HG03558 (cell line): ENCODE measurements at regions not wholly inside any gene's neighbourhood (a gene's known extent, or its start where the extent isn't known, plus 50 kb on each side); places are given as distances from the start of the nearest gene placed in this dataset.
A peak's percentile ranks its signal among the peaks of the same experiment; 100 is the strongest.
"Not testable (repeated sequence)": the region's sequence is repeated elsewhere in the genome, so short reads cannot be mapped to it uniquely, and the experiment has no call there.

Experiments
- ATAC-seq: cut with Tn5 transposase; IDR thresholded peaks from one replicate; pipeline ENCODE4 v1.9.1; 2021; ENCODE audit warnings: moderate number of reproducible peaks; ENCODE audit not compliant: unreplicated experiment; ENCODE audit errors: extremely low read depth

DNA sequence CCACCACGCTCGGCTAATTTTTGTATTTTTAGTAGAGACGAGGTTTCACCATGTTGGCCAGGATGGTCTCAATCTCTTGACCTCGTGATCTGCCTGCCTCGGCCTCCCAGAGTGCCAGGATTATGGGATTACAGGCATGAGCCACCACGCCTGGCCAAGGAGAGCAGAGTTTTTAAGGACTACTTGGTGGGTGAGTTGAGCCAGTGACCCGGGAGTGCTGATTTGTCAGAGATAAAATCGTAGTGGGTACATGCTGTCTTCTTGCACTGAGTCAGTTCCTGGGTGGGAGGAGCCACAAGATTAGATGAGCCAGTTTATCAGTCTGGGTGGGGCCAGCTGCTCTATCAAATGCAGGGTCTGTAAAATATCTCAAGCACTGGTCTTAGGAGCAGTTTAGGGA is 361.7 kb downstream of the TYW1 start:
- ATAC-seq = not testable (repeated sequence)

DNA sequence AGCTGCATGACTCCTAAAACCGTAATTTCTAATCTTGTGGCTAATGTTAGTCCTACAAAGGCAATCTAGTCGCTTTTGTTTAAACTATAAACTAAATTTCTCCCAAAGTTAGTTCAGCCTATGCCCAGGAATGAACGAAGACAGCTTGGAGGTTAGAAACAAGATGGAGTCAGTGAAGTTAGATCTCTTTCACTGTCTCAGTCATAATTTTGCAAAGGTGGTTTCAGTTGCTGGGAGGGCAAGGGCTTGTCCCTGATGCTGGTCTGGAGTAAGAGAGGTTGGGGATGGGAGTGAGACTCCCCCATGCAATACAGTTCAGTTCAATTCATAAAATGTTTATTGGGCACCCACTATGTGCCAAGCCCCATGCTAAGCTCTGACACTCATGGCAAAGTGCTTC is 362.1 kb downstream of the TYW1 start:
- not testable (repeated sequence) for ATAC-seq

DNA sequence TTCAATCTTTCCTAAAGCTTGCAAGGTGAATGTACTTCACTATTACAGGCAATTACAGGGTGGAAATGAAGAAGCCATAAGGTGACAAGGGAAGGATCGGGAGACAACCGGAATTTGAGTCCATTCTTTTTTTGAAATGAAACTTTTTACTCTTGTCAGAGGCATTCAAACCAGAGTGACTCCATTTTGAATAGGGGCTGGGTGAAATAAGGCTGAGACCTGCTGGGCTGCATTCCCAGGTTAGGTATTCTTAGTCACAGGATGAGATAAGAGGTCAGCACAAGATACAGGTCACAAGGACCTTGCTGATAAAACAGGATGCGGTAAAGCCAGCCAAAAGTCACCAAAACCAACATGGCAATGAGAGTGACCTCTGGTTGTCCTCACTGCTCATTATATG is 363.3 kb downstream of the TYW1 start:
- no peak for ATAC-seq

DNA sequence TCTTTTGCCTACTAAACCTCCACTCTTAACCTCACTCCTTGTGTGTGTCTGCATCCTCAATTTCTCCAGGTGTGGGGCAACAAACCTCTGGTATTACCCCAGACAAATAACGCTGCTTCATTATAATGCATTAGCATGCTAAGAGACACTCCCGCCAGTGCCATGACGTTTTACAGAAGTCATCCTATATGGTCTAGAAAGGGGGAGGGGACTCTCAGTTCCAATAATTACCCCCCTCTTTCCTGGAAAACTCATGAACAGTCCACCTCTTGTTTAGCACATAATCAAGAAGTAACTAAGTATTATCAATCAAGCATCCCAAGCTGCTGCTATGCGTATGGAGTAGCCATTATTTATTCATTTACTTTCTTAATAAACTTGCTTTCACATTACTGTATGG is 364.5 kb downstream of the TYW1 start:
- ATAC-seq = no peak

DNA sequence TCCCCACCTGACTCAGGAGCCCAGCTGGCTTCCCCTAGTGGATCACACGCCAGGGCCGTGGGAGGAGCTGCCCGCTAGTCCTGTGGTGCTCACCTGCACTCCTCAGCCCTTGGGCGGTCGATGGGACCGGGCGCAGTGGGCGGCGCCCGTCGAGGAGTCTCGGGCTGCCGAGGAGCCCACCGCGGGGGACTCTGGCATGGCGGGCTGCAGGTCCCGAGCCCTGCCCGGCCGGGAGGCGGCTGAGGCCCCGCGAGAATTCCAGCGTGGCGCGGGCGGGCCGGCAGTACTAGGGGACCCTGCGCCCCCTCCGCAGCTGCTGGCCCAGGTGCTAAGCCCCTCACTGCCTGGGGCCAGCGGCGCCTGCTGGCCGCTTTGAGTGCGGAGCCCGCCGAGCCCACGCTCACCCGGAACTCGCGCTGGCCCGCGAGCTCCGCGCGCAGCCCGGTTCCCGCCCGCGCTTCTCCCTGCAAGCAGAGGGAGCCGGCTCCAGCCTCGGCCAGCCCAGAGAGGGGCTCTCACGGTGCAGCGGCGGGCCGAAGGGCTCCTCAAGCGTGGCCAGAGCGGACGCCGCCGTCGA is 367.9 kb downstream of the TYW1 start:
- no peak for ATAC-seq

DNA sequence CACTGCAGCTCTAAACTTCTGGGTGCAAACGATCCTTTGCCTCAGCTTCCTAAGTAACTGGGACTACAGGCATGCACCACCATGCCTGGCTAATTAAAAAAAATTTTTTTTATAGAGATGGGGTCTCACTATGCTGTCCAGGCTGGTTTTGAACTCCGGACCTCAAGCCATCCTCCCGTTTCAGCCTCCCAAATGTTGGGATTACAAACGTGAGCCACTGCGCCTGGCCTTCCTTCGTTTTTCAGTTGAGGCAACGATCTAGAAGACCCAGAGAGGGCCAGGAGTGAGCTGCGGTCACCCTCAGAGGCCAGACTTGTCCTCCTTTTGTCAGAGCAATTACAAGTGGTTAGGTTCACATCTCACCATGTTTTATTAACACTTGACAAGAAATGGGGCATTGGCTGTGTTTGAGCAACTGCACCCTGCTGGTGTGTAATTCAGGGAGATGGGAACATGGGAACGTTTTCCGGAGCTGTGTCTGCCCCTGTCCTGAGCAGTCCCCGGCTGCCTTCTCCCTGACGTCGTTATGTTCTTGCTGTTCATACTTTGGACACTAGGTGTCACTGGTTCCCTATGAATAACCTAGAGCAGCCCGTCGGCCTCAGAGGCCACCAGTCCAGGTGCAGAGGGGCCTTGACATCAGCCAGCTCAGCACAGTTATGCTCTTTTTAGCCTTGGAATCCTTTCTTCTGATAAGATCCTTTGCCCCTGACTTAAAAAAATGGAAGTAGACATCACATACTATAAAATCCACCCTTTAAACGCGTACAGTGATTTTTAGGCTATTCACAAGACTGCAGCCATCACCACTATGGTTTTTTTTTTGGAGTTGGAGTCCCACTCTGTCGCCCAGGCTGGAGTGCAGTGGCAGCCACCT is 375.0 kb downstream of the TYW1 start:
- peak; percentile 82 for ATAC-seq

DNA sequence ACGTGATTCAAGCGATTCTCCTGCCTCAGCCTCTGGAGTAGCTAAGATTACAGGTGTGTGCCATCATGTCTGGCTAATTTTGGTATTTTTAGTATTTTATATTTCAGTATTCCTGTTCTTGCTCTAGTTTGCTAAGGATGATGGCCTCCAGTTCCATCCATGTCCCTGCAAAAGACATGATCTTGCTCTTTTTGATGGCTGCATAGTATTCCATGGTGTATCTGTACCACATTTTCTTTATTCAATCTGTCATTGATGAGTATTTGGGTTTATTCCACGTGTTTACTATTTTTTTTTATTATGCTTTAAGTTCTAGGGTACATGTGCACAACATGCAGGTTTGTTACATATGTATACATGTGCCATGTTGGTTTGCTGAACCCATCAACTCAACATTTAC is 376.8 kb downstream of the TYW1 start:
- ATAC-seq = not testable (repeated sequence)

DNA sequence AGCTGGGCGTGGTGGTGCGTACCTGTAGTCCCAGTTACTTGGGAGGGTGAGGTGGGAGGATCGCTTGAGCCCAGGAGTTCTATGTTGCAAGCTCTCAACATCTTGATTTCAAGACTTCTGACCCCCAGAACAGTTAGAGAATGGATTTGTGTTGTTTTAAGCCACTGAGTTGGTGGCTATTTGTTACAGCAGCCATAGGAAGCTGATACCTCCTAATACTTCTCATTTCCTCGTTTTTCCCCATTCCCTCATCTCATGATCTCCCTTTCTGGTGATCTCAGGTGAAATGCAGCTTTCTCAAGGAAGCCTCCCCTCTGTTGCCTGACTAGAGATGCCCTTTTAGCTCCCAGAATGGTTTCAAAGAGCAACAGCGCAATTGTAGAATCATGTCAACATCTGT is 378.8 kb downstream of the TYW1 start:
- ATAC-seq = no peak

DNA sequence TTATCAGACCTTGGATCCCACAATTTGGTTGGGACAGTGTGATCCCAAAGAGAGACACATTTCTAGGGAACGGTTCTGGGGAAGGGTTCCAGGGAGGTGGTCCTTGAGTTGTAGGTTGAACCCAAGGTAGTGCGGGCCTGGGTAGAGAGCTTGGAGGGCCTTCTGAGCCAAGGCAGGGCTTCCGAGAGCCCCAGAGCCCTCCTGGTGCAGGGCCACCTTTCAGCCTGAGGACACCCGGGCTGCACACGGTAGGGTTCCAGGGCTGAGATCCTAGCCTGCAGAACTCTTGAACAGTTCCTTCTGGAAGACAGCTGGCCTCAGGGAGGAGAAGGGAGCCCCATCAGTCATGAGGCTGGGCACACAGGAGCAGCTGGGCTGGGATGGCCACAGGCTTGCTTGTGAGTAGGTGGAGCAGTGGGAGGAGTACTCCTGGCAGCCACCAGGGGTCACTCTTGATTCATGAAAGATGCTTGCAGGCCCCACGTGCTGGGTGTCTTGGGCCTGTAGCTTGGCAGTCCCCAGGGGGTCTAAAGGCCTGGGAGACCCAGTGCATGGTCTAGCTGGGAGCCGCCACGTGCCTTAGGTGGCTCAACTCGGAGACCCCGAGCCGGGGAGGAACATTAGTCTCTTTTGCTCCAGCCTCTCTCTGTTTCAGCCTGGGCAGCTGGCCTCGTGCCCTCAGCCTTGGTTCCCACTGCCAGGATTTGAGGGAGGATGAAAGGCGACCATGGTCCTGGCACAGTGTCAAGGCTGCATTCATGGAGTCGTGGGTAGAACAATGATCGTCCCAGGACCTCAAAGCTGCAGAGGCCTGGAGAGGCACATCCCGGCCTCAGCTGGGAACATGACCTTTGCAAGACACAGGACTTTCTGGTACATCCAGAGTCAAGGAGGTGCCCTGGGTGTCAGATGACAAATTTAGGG is 381.6 kb downstream of the TYW1 start:
- no peak for ATAC-seq

DNA sequence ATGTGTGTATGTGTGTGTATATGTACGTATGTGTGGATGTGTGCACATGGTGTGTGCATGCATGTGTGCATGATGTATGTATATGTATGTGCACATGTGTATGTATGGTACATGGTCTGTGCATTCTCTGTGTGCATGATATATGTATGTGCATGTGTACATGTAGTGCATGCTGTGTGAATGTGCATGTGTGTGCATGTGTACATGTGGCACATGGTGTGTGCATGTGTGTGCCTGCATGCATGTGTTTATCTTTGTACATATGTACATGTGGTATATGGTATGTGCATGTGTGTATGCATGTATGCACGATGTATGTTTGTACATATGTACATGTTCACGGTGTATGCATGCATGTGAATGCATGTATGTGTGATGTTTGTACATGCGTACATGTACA is 383.7 kb downstream of the TYW1 start:
- ATAC-seq = no peak

DNA sequence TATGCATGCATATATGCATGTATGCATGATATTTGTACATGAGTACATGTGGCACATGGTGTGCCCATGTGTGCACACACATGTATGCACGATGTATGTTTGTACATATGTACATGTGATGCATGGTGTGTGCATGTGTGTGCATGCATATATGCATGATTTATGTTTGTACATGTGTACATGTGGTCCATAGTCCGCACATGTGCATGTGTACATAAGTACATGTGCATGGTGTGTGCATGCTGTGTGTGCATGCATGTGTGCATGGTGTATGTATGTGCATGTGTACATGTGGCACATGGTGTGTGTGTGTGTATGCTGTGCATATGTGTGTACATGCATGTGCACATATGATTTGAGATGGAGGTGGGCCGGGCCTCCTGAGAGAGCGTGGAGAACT is 384.2 kb downstream of the TYW1 start:
- ATAC-seq = no peak

DNA sequence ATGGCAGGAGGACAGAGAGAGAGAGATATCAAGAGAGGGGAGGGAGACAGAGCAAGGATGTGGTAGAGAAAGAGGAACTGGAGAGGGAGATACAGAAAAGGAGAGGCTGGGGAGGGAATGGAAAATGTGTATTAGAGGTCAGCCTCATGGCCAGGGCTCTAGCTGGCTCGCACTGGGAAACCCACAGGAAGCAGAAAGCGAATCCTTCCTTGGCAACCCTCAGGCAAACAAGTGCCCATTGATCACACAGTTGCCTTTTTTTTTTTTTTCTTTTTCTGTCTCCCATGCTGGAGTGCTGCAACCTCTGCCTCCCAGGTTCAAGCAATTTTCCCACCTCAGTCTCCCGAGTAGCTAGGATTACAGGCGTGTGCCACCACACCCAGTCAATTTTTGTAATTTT is 391.2 kb downstream of the TYW1 start:
- ATAC-seq = no peak

DNA sequence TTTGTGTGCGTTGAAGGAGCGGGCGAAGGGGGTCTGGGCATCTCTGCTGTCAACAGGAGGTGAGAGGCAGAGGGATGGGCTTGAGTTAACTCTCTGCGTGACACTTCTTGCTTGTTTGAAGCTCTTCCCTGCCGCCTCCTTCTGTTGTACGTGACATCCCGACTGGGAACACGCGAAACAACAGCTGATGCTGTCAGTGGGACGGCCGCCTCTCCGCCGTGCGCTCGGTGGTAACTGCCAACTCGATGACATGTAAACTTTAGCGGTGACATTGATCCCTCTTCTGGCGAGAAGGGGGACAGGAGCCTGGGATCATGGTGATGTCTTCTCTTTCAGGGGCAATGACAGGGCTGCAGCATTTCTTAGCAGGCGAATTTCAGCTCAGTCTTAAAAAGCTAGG is 394.5 kb downstream of the TYW1 start:
- no peak for ATAC-seq

DNA sequence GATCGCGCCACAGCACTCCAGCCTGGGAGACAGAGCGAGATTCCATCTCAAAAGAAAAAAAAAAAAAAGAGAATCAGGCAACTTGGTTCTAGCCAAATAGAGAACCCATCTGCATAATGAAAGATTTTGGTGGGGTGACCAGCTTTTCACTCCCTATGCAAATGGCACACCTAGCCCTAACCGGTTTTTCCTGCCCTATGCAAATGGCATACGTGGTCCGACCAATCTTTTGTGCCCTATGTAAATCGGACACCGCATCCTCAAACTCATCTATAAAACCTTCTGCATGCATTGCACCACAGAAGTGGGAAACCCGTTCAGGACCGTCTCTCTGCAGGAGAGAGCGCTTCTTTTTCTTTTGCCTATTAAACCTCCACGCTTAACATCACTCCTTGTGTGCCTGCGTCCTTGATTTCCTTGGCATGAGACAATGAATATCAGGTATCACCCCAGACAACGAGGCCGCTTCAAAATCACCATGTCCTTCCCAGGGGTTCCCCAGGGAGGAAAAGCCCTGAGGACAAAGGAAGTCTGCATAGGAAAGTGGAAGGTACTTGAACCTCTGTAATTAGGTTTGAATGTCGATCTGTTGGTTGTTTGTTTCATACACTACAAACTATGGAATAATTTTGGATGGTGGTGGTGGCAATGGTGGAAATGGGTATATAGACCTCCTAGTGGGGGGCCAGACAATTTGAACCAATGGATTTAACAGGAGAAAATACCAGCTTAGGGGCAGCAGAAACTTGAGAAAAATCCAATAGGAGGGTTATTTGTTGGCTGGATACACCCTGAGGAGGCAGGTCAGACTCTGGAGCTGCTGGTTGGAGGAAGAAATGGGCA is 396.2 kb downstream of the TYW1 start:
- ATAC-seq = no peak

DNA sequence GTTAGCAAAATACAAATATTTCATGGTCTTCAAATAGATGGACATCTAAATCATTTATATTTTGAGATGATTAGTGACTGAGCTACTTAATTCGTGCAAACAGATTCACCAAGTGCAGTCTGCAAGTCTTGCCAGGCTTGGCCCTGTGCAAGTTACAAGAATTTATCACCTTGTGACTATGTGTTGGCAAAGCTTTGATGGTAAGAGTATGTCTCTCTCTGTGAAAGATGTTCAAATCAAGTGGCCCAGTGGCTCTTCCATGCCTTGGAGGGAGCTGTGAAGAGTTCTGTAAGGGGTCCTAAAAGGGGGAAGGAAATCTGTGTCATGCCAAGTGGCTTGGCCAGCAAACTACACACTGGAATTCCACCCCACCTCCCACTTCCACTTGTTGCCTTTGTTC is 397.3 kb downstream of the TYW1 start:
- ATAC-seq = no peak

DNA sequence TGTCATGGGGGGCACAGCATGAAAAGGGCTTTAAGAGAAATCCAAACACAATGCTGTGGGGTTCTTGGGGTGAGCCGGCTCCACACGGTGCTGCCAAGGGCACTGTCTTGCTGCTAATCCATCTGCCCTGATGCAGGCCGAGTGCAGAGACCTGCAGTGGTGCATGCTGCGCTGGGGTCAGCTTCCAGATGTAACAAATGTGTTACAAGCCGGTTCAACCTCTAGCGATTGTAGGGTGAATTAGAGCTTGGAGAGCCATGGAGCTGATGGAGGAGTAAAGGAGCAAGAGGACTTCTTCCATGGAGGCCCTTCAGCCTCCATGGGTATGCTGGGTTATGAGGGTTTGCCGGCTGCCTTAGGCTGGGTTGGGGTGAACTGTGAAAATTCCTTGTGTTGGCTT is 402.3 kb downstream of the TYW1 start:
- ATAC-seq = no peak

DNA sequence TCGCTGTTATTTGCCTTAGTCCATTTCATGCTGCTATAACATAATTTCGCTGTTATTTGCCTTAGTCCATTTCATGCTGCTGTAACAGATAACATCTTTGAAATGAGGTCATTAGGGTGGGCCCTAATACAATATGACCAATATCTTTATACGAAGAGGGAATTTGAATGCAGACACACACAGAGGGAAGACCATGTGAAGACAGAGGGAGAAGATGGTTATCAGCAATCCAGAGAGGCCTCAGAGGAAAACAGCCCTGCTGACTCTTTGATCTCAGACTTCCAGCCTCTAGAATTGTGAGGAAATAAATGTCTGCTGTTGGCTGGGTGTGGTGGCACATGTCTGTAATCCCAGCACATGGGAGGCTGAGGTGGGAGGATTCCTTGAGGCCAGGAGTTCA is 404.9 kb downstream of the TYW1 start:
- no peak for ATAC-seq

DNA sequence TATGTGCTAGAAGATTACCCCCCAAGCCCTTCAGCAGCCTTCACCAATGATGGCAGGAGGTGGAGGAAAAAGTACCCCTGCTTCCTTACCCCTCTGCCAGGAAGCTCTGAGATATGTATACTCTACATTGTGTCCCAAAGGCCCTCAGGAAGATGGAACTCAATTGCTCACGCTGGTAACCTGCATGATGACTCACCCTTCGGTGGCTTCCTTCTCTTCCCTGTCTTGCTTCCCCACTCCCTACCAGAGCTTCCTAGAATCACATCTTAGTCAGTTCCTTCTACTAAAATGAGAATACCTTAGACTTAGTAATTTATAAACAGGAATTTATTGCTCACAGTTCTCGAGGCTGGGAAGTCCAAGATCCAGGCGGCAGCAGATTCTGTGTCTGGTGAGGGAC is 405.6 kb downstream of the TYW1 start:
- ATAC-seq = no peak

DNA sequence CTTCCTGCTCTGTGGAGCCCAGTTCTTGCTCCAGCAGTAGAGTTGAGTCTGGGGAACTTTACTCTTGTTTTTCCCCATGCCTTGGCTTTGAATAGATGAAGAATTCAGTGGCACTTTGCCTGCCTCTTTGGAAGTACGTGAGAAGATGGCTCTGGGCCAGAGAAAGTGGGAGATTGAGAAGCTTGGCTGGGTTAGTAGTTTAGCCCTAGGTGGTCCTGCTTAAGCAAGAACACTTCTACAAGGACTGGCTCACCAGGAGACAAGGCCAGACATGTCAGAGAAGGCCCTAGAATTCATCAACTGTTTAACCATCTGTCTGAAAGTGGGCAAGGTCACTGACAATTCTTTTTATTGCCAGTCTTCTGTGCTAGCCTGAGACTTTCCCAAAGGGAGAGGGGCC is 410.3 kb downstream of the TYW1 start:
- no peak for ATAC-seq

DNA sequence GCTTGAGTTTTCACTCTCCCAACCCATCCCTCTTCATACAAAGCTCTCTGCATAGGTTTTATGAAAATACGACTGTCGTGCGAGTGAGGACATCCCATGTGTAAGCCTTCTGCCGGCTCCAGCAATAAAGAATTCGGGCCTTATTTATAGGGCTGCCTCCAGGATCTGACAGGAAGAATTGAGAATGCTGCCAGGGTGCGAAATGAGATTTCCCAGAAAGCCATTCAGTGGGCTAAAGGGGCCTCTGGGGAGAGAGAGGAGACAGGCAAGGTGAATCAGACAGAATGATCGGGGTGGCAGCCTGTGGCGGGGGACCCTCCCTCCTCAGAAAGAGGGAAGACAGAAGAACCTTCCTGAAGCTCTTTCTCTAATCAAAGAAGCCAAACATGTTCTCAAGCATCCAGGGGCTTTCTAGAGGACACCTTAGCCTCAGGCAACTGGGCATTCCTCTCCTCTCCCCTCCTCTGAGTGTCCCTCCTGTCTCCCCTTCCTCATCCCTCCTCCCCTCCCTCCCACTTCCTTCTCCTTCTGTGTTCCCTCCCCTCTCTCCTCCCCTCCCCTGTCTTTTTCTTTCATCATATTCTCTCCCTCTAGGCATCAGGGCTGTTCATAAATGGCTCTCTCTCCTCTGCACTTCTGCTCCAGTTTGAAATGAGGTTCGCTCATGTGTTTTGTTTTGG is 410.9 kb downstream of the TYW1 start:
- ATAC-seq = no peak
